GM12892 (cell line): ENCODE measurements at regions not wholly inside any gene's neighbourhood (a gene's known extent, or its start where the extent isn't known, plus 50 kb on each side); places are given as distances from the start of the nearest gene placed in this dataset.

ENCODE experiments used
- DNase-seq: peaks from one replicate; pipeline ENCODE4 v3.0.0; 2011; ENCODE audit not compliant: insufficient read length
- FAIRE-seq: peaks from 2 replicates; lab custom pipeline; 2011; peaks lifted over from hg19 to GRCh38; lab: Jason Lieb, UNC
- POLR2A ChIP-seq: IDR thresholded peaks from 2 replicates; pipeline ENCODE4 v1.6.1; 2011; ENCODE audit warnings: low read depth, low read length, control low read depth
- POLR2AphosphoS5 ChIP-seq: IDR thresholded peaks from 2 replicates; pipeline ENCODE4 v1.6.1; 2011; ENCODE audit warnings: low read depth, low read length, control low read depth
- TAF1 ChIP-seq: IDR thresholded peaks from 2 replicates; pipeline ENCODE4 v1.6.1; 2011; ENCODE audit warnings: low read depth, mild to moderate bottlenecking, control low read depth, low read length, borderline replicate concordance

GRCh38 chr3:94305835-94306611 is 243.2 kb downstream of the NSUN3 start:
- no peak for FAIRE-seq
- no peak for TF ChIP-seq POLR2AphosphoS5
- no peak for TF ChIP-seq POLR2A
- no peak for TF ChIP-seq TAF1
- no peak for DNase-seq

- FAIRE-seq (no peak), DNase-seq (no peak)
- TF ChIP-seq POLR2AphosphoS5 (no peak), TAF1 (no peak), POLR2A (no peak)
These were observed 244.7 kb downstream of the NSUN3 start for GRCh38 chr3:94307588-94307987.

DNA sequence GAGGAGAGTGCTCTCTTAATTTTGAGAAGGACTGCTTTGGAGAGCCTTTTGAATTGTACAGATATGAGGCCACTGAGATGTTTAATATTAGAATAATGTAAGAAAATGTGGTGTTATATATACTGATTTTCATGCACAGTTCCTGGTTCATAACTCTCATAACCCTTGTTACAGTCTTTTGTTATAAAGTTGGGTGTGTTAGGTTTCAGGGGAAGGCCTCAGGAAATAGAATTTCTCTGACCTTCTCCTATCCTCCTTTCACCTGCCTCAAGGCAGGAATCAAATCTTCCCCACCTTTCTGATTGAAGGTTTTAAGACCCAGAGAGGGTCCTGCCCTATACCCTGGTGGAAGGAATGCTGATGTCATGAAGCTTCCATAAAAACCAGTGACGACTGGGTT is 245.9 kb downstream of the NSUN3 start:
- no peak for TF ChIP-seq TAF1
- TF ChIP-seq POLR2AphosphoS5, result no peak
- TF ChIP-seq POLR2A, result no peak
- FAIRE-seq, result no peak
- no peak for DNase-seq

GRCh38 chr3:94310341-94311135 is 247.7 kb downstream of the NSUN3 start:
- DNase-seq (no peak), FAIRE-seq (no peak)
- TF ChIP-seq TAF1 (no peak), POLR2AphosphoS5 (no peak), POLR2A (no peak)

DNA sequence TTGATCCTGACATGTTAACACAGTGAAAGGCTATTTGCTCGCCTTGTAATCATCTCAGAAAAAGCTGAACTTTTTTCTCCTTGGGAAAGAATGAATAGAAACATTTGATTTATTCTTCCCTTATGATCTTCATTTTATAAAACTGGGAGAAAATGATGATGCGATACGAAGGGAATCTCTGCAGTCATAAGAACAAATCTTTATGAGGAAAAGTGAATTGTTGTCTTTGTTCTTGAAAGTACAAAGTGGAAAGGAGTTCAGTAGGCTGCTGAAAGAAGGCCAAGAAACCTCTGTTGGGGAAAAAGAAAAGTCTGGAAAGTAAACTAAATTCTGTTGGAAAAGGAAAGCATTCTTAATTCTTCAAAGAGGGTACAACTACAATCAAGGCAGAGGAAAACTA is 248.8 kb downstream of the NSUN3 start:
- DNase-seq (no peak), FAIRE-seq (no peak)
- TF ChIP-seq POLR2AphosphoS5 (no peak), POLR2A (no peak), TAF1 (no peak)

GRCh38 chr3:94314218-94314883 is 251.5 kb downstream of the NSUN3 start:
- FAIRE-seq, result no peak
- TF ChIP-seq POLR2AphosphoS5 (no peak), POLR2A (no peak), TAF1 (no peak)
- DNase-seq, result no peak

GRCh38 chr3:94317017-94317416 is 254.2 kb downstream of the NSUN3 start:
- TF ChIP-seq POLR2AphosphoS5, result no peak
- no peak for TF ChIP-seq POLR2A
- no peak for TF ChIP-seq TAF1
- FAIRE-seq, result no peak
- no peak for DNase-seq

- DNase-seq (no peak), FAIRE-seq (no peak)
- TF ChIP-seq TAF1, result no peak
- TF ChIP-seq POLR2AphosphoS5, result no peak
- no peak for TF ChIP-seq POLR2A
These were observed 260.7 kb downstream of the NSUN3 start for GRCh38 chr3:94323596-94323995.

GRCh38 chr3:94331831-94332230 is 269.0 kb downstream of the NSUN3 start:
- DNase-seq (no peak), FAIRE-seq (no peak)
- TF ChIP-seq POLR2AphosphoS5 (no peak), TAF1 (no peak), POLR2A (no peak)

DNA sequence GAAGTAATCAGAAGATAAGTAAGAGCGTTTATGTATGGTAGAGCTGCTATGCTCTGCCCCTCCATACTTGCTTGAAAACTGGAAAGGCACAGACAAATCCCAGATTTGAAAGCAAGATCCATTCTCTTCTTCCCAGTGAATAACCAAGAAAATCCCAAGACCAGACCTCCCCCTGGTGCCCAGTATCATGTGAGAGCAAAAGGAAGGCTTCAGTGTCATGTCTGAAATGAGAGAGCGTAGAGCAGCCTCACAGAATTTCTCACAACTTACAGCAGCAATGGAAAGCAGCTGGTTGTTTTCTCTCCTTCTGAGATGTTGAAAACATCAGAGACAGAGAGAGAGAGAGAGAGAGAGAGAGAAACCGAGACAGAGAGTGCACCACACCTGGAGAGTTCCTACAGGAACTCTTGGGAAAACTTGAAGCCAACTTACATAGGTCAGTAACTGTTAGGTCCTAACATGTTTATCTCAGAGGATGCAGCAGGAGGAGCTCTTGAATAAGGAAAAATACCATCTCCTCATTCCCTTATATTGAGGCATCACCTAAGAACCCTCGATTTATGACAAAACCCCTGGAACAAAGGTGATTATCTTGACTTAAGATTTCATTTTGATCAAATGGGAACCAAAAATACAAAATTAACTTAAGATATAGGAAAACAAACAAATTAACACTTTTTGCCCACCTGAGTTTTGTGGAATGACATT is 273.3 kb downstream of the NSUN3 start:
- DNase-seq, result no peak
- TF ChIP-seq TAF1 (no peak), POLR2AphosphoS5 (no peak)
- FAIRE-seq, result no peak

GRCh38 chr3:94345101-94345500 is 282.2 kb downstream of the NSUN3 start:
- no peak for DNase-seq
- no peak for FAIRE-seq
- TF ChIP-seq POLR2AphosphoS5 (no peak), POLR2A (no peak), TAF1 (no peak)
